ENCODE measurements at regions not wholly inside any gene's neighbourhood (a gene's known extent, or its start where the extent isn't known, plus 50 kb on each side); places are given as distances from the start of the nearest gene placed in this dataset.

- no peak for TF ChIP-seq CTCF (IDR thresholded peaks at IDR 0.05)
- TF ChIP-seq POLR2A (IDR thresholded peaks at IDR 0.05) = no peak
These were observed 139.9 kb upstream of the UGT8 start for GRCh38 chr4:114458728-114459127.
